ENCODE measurements at regions not wholly inside any gene's neighbourhood (a gene's known extent, or its start where the extent isn't known, plus 50 kb on each side); places are given as distances from the start of the nearest gene placed in this dataset.

DNA sequence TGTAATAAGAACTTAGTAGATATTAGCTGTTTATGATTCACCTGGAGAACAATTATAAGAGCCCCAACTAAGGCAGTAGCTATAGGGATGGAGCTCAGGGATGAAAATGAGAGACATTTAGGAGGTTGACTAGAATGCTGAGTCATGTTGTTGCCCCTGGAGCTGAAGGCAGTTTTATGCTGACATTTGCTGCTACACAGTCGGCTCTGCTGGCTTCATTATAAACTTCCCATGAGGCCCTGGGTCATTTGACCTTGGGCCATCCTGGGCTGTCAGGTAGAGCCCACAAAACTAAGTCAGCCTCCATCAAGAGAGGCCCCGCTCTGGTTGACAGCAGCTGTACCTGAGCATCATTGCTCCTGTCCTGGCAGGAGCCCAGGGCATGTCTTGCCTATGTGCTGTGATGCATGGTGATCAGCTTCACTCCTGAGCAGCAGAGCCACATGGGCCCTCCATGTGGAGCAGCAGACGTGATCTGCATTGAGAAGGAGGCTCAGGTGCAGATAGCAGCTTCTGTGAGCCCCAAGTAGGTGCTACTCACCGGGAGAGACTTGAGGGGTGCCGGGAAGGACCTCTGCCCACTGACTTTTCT, 112.4 kb downstream of the TBX19 start:
- Histone ChIP-seq H3K9me3 (no peaks in the 10 kb centered on the region), H3K4me1 (no peaks in the 10 kb centered on the region), H3K4me2 (no peak overlapping the region), H3K27ac (no peak overlapping the region), H4K20me1 (no peaks in the 10 kb centered on the region), H3K4me3 (no peak overlapping the region), H3K27me3 (no peaks in the 10 kb centered on the region), H3K9ac (no peak overlapping the region), H3K36me3 (no peaks in the 10 kb centered on the region)
- no peak for TF ChIP-seq Cebpa-rat (IDR thresholded peaks at IDR 0.05)

DNA sequence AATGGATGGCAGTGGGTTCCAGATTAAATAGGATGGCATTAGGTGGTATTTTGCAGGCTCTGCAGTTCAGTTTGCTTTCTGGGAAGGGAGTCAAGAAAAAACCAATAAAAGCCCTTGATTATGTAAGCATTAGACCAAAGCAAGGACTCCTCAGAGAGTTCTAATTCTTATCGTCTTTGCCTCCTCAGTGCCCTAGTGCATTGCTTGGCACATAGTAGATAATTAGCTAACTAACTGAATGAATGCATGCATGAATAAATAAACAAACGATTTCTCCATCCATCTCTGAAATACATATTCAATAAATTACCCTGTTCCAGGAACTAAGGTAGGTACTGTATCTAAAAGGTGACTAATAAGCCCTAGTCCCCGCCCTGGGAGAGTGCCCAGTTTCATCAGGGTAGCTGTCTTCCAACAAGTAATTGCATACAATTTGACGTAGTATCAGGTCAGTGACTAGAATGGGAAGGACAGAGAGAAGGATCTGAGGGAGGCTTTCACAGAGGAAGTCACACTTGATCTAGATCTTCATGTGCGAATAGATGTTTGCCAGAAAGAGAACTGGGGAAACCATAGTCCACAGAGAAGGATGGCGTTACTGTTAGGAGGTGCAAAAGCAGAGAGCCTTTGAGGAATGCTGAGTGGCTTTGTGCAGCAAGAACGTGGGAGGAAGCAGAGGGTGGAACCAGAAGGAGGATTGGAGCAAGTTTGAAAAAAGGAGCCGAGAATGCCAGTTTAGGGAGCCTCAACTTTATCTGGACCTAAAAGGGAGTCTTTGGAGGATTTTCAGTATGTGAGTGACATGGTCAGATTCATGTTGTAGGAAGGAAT, 111.4 kb downstream of the TBX19 start:
- Histone ChIP-seq H3K9ac (no peak overlapping the region), H3K4me2 (no peak overlapping the region), H3K9me3 (no peaks in the 10 kb centered on the region), H4K20me1 (no peaks in the 10 kb centered on the region), H3K27ac (no peak overlapping the region), H3K4me1 (no peaks in the 10 kb centered on the region), H3K36me3 (no peaks in the 10 kb centered on the region), H3K27me3 (no peaks in the 10 kb centered on the region), H3K4me3 (no peak overlapping the region)
- no peak for TF ChIP-seq Cebpa-rat (IDR thresholded peaks at IDR 0.05)

DNA sequence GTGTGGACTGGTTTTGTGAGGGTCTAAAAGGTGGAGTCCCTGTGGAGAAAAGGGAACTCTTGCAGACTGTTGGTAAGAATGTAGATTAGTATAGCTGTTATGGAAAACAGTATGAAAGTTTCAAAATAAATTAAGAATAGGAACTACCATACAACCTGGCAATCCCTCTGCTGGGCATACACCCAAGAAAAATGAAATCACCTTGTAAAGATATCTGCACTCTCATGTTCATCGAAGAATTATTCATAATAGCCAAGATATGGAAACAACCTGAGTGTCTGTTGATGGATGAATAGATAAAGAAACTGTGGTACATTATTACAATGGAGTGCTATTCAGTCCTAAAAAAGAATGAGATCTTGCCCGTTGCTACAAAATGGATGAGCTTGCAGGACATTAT, 109.6 kb downstream of the TBX19 start:
- no peak overlapping the region for H3K27ac ChIP-seq
- H3K4me1 ChIP-seq: no peaks in the 10 kb centered on the region
- no peaks in the 10 kb centered on the region for H3K27me3 ChIP-seq
- TF ChIP-seq Cebpa-rat (IDR thresholded peaks at IDR 0.05): no peak
- no peak overlapping the region for H3K4me3 ChIP-seq
- H4K20me1 ChIP-seq: no peaks in the 10 kb centered on the region
- no peak overlapping the region for H3K4me2 ChIP-seq
- no peak overlapping the region for H3K9ac ChIP-seq
- H3K36me3 ChIP-seq: no peaks in the 10 kb centered on the region
- no peaks in the 10 kb centered on the region for H3K9me3 ChIP-seq

DNA sequence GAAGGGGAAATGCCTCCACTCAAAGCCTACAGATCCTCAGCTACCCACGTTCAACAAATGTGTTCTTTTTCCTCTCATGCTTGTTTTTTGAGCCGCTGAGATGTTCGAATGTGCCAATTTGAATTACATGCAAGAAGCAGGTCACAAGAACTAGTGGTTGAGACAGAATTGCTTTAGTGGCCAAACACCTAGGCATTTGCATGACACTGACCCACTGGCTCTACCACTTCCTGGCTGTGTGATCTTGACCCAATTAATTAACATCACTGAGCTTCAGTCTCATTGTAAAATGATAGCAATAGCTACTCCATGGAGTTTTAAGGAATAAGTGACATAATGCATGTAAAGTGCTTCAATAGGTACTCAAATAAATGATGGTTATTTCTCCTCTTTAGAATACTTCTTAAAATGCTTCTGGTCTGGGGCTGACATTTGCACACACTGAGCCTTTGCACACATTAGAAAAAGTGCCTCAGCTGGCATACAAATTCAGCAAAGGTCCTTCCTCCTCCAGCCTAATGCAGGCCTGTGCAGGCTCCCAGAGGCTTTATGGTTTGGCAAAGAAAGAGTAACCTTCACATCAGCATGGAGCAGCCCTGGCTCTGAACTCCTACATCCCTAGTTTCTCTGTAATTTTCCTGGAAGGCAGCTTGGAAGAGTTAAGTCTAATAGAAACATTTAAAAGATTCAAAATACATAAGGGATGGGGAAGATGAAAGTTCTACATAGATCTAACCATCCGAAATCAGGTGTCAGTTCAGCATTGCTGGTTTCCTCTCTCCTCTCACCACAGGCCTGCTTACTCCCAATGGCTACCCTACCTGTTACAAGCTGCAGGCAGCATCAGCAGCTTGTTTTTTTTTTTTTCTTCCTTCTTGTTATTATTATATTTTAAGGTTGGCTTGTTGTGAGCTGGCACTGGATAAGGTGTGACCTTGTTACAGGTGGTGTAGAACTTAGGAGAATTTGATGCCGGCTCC, 107.4 kb downstream of the TBX19 start:
- TF ChIP-seq Cebpa-rat (IDR thresholded peaks at IDR 0.05): no peak
- H3K9me3 ChIP-seq: no peaks in the 10 kb centered on the region
- H3K4me2 ChIP-seq: no peak overlapping the region
- no peak overlapping the region for H3K9ac ChIP-seq
- no peaks in the 10 kb centered on the region for H3K36me3 ChIP-seq
- no peaks in the 10 kb centered on the region for H4K20me1 ChIP-seq
- no peaks in the 10 kb centered on the region for H3K4me1 ChIP-seq
- no peak overlapping the region for H3K27ac ChIP-seq
- H3K27me3 ChIP-seq: no peaks in the 10 kb centered on the region
- H3K4me3 ChIP-seq: no peak overlapping the region

DNA sequence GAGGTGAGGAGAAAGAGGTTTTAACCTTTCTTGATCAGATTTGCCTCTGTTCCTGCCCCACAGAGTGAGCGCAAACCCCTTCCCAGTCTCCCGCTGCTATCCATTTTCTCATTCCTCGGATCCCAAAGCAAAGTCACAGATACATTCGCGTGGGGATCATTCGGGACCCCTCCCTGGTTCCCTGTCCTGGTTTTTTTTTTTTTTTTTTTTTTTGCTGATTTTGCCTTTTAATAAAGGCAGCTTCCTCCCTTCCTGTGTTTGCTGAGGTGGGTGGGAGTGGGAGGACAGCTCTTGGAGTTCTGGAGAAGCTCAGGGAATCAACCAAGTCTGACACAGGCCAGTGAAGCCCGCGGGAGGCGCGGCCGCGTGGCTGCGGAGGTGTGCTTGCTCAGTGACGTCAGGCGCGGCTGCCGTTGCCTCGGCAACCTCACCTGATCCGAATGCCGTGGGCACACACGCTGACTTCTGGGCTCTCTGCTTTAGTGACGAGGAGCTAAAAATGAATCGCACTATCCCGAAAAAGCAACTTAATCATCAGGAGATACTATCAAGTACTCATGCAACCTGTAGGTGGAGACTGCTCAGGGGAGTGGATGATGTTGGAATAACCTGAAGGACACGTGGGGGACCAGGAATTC, 106.4 kb downstream of the TBX19 start:
- Histone ChIP-seq H4K20me1 (no peaks in the 10 kb centered on the region), H3K9ac (no peak overlapping the region), H3K4me3 (no peak overlapping the region), H3K9me3 (no peaks in the 10 kb centered on the region), H3K4me1 (no peaks in the 10 kb centered on the region), H3K4me2 (no peak overlapping the region), H3K27me3 (no peaks in the 10 kb centered on the region), H3K27ac (no peak overlapping the region), H3K36me3 (no peaks in the 10 kb centered on the region)
- TF ChIP-seq Cebpa-rat (IDR thresholded peaks at IDR 0.05): no peak

DNA sequence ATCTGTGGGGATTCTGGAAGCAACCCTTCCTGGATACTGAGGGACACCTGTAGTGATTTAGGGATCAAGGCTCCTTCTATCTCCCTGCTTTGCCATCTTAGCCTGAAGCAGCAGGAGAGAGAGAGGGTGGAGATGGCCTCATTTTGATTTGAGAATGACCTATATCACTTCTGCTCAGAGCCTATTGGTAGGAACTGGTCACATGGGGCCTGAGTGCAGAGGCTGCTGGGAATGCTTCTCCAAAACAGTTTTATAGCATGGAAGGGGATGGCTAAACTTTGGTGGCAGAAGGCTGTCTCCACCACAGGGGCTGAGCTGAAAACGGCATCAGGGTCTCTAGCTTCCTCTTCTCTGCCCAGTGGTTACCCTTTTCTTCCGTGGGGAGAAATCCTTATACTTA, 105.8 kb downstream of the TBX19 start:
- H3K36me3 ChIP-seq: no peaks in the 10 kb centered on the region
- H3K27me3 ChIP-seq: no peaks in the 10 kb centered on the region
- no peak overlapping the region for H3K4me2 ChIP-seq
- no peaks in the 10 kb centered on the region for H3K4me1 ChIP-seq
- TF ChIP-seq Cebpa-rat (IDR thresholded peaks at IDR 0.05): no peak
- H4K20me1 ChIP-seq: no peaks in the 10 kb centered on the region
- H3K9ac ChIP-seq: no peak overlapping the region
- no peak overlapping the region for H3K4me3 ChIP-seq
- H3K9me3 ChIP-seq: no peaks in the 10 kb centered on the region
- no peak overlapping the region for H3K27ac ChIP-seq

DNA sequence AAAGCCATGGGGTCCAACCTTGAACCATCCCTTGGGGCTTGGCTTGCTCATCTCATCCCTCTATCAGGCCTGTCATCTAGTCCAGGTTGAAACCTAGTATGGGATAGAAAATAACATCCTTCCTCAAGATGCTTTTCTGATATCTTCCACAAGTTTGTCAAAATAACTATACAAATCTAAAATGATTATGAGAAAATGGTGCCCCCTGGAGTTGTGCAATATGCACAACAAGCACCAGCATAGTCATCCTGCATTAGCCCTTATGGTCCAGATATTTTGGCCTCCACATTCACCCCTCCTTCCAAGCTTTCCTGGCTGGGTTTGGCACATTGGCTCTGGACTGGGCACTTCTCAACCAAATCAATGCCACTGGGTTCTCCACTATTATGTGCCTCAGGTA, 101.2 kb downstream of the TBX19 start:
- H4K20me1 ChIP-seq: no peaks in the 10 kb centered on the region
- H3K4me3 ChIP-seq: no peak overlapping the region
- H3K4me1 ChIP-seq: no peaks in the 10 kb centered on the region
- no peaks in the 10 kb centered on the region for H3K9me3 ChIP-seq
- no peak for TF ChIP-seq Cebpa-rat (IDR thresholded peaks at IDR 0.05)
- H3K4me2 ChIP-seq: no peak overlapping the region
- no peak overlapping the region for H3K9ac ChIP-seq
- no peak overlapping the region for H3K27ac ChIP-seq
- no peaks in the 10 kb centered on the region for H3K36me3 ChIP-seq
- no peaks in the 10 kb centered on the region for H3K27me3 ChIP-seq

DNA sequence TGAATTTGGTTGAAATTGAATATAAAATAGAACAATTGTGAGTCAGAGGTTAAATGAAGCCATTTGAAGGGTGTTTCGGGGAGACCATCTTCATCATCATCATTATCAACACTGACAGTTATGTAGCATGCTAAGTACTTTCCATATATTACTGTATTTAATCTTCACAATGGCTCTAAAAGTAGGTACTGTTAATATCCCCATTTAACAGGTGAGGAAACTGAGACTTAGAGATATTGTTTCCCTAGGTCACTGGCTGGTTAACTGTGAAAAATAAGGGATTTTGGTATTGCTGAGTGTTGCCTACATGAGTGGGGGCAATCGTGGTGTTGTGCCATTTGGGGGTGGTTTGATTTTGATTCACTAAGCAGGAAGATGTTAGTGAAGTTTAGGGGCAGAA, 100.3 kb downstream of the TBX19 start:
- Histone ChIP-seq H3K36me3 (no peaks in the 10 kb centered on the region), H3K9me3 (no peaks in the 10 kb centered on the region), H3K27ac (no peak overlapping the region), H3K4me1 (no peaks in the 10 kb centered on the region), H3K4me3 (no peak overlapping the region), H3K9ac (no peak overlapping the region), H3K27me3 (no peaks in the 10 kb centered on the region), H3K4me2 (no peak overlapping the region), H4K20me1 (no peaks in the 10 kb centered on the region)
- TF ChIP-seq Cebpa-rat (IDR thresholded peaks at IDR 0.05): no peak

DNA sequence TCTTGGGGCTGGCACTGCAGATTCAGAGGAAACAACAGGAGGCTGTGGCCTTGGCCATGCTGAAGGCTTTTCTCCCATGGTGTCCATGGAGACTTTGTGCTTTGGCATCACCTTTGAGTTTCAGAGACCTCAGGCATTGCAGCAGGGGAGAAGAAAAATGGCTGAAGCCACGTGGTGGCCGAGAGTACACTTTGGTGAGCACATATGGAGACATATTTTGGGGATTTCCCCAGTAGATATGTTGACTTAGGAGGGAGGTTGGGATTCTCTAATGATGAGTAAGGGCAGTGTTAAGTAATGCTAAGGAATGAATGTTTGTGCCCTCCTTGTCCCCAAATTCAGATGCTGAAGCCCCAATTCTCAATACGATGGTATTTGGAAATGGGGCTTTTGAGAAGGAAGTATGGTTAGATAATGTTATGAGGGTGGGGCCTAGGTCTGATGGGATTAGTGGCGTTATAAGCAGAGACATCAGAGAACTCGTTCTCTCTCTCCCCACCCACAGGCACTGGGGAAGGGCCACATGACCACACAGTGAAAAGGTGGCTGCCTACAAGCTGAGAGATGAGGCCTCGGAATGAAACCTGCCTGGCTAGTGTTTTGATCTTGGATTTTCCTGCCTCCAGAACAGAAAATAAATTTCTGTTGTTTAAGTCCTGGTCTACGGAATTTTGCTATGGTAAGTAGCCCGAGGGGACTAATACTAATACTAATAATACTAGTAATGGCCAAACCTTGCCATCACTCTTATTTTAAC, 98.6 kb downstream of the TBX19 start:
- no peak for TF ChIP-seq Cebpa-rat (IDR thresholded peaks at IDR 0.05)
- H3K36me3 ChIP-seq: no peaks in the 10 kb centered on the region

More for the DNA sequence above, 98.6 kb downstream of the TBX19 start:
- H3K9me3 ChIP-seq: no peaks in the 10 kb centered on the region
- no peak overlapping the region for H3K4me3 ChIP-seq
- H3K9ac ChIP-seq: no peak overlapping the region
- no peak overlapping the region for H3K4me2 ChIP-seq
- no peak overlapping the region for H3K27ac ChIP-seq
- H4K20me1 ChIP-seq: no peaks in the 10 kb centered on the region
- H3K27me3 ChIP-seq: no peaks in the 10 kb centered on the region
- H3K4me1 ChIP-seq: no peaks in the 10 kb centered on the region

Data from BLaER1 (cell line).